NCI-H1105 treated with DMSO at 0.1 percent for 48 hours (cell line): ENCODE measurements at regions not wholly inside any gene's neighbourhood (a gene's known extent, or its start where the extent isn't known, plus 50 kb on each side); places are given as distances from the start of the nearest gene placed in this dataset.

Source experiments
- DNase-seq: peaks from one replicate; lab custom pipeline; 2025; lab: John Stamatoyannopoulos, UW

DNA sequence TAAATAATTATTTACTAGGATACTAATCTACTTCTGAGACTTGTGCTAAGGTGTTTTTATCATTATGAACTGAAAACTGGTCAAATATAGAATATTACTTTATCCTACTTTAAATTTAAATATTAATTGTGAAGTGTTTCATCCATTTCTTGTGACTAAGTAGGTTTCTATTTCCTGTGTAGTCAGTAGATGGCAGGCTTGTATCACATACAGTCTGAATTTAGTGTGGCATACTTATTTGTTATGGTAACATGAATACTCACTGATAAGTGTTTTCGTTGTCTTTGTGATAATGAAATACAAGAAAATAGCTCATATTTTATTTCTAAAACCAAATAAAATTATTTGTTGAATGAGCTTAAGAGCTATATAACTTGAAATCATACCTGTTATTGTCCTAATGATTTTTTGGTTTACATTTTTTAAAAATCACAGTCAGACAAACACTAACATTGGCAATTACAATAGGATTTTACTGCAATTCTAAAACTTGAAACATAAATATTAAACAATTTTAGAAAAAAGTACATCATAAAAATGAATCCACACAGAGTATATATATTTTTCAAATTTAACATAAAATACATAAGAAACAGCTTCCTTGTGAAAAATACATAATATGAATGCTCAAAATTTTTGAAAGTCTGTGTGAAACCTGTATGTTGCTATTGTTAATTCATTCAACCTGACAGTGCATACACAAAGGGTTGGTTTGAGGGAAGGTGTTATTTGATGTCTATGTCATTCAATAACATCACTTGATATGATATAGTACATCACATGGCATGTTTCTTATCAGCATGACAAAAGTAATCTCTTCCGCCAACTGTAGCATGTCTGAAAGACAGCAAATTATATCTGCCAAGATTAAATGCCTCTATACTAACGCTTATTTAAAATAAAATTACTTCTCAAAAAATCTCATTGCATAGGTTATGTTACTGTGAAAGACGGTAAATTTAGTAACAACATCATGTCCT, 904.8 kb upstream of the PCDH20 start:
- DNase-seq = peak; percentile 87

DNA sequence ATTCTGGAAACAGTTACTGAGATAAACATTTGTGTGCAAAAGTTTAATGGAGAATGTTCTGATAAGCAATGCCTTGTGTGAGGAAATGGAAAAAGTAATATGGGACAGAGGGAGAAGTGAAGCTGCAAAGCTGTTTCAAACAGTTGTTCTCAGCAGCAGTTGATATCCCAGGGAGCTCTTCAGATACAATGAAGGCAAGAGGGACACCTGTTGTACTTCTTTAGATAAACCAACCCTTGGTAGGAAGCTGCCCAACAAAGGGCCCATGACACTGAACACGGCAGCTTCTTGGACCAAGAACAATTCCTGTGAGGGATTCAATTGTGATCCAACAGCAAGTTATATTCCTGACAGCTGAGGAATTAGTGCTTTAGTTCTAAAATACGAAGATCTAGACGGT, 894.3 kb upstream of the PCDH20 start:
- DNase-seq = no peak

DNA sequence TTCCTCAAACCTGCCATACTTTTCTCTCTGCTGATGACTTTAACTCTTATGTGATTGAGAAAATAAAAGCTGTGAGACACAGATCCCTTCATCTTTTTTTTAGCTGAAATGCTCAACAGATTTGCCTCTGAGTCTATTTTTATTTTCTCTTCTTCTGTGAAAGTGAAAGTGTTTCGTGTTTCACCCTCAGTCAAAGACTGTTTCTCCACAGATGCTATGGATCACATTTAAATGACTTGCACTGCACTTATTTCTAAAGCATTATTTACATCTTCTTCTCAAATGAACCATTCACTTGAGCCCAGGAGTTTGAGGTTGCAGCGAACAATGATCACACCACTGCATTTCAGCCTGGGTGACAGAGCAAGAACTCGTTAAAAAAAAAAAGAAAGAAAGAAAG, 890.1 kb upstream of the PCDH20 start:
- DNase-seq = no peak

DNA sequence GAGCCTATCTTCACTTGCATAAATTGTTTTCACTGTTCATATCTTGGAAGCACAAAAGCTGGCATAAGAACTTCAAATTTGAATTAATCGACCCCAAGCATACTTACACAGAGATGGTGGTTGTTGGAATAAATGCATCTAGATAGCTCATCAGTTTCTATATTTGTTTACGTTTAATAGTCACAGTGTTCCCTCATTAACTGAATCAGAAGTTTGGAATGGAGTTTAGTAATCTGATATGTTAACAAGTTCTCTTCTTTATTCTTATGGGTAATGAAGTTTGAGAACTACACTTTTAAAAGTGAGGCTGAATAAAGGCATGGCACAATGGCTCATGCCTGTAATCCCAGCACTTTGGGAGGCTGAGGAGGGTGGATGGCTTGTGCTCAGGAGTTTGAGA, 886.7 kb upstream of the PCDH20 start:
- DNase-seq = no peak

DNA sequence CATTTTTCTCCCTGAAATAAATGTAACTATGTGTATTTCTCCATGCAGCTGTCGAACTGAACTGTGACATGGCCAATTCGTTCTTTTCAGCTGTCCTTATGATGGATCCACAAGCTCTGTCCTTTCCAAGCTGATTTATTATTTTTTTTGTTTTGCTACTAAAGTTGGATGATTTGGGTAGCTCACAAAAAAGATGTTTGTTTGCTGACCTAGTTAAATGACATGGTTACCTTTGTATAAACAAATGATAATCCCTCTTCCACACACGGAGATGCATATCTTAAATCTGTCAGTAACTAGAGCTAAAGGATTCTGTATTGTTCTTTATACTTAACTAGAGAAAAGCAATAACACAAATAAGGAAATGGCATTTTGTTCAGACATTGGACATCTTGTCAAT, 884.3 kb upstream of the PCDH20 start:
- DNase-seq = no peak

DNA sequence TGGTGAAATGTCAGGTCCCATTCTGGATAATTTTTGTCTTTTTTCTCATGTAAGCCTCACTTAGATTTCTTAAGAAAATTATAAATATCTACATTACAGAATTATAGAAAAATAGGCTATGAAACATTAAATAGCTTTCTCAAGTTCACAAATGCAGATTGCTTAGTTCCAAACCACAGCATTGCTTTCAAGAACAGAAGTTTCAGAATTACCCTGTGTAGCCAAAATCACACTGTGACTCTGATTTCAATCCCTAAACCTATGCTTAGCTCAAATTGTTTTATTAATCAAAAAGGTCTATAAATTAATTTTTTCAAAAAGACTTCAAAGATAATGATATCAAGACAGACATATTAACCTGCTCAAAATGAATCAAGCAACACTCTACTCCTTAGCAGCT, 881.2 kb upstream of the PCDH20 start:
- no peak for DNase-seq

DNA sequence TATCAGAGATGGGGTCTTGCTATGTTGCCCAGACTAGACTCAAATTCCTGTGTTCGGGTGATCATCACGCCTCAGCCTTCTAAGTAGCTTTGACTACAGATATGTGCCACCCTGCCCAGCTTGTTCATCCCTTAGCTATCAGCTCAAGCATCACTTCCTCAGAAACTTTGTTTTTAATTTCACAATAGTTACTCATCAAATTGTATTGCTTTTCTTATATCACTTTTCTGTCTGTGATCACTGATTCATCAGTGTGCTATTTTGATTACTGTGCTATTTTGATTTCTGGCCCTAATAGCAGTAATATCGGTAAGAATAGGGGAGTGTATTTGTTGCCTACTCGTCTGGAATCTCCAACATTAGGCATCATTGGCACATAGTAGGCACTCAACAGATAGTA, 878.6 kb upstream of the PCDH20 start:
- no peak for DNase-seq

DNA sequence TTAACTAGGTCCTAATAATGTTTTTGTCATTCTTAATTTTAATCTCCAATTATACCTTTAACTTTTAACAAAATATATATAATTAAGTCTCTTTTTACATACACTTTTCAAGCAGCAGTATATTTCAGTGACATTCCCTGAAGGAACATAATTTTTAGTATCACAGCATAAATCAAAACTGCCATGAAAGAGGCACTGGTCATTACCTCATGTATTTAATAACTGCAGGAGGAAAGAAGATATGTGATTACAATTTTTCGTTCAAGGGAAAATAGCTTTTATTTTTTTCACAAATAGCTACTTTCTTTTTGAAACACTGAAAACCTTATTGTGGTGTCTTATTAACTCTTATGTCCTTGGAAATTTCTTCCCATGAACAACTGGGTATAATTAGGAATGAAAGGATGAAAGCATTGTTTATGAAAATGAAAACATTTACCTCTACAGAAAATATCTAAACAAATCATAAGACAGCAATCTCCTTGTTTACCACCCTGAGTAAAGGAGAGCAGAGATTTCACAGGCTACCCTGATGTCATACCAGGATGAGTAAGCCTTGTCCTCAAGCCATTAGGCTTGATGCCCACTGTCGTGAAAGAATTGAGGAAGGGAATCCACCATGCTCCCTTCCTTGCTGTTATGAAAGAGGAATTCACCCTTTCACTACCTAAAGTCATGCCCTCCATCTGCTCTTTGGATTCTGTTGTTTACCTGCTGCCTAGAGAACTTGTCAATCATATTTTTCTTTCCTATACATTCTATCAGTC, 877.2 kb upstream of the PCDH20 start:
- no peak for DNase-seq

DNA sequence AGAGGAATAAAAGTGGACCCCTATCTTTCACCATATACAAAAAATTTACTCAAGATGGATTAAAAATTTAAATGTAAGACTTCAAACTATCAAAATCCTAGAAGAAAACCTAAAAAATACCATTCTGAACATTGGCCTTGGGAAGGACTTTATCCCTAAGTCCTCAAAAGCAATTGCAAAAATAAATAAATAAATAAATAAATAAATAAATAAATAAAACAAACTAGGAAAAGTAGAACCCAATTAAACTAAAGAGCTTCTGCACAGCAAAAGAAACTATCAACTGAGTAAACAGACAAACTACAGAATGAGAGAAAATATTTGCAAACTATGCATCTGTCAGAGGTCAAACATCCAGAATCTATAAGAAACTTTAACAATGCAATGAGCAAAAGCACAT, 874.9 kb upstream of the PCDH20 start:
- no peak for DNase-seq

DNA sequence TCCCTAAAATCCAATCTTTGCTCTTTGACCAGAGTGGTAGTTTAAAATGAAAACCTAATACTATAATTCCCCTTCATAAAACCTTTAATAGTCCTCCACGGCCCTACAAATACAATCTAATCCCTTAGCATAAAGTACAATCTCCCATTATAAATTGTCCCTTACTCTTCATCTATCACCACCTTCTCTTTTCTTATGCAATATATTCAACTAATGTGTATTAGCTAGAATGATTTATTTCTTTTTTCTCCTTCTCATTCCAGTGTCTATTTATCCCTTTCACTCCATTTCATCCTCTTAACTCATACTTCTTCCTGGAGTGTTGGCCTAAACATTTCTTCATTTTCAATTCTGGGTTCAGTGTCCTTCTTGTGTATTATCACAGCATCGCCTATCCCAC, 872.1 kb upstream of the PCDH20 start:
- DNase-seq = no peak

DNA sequence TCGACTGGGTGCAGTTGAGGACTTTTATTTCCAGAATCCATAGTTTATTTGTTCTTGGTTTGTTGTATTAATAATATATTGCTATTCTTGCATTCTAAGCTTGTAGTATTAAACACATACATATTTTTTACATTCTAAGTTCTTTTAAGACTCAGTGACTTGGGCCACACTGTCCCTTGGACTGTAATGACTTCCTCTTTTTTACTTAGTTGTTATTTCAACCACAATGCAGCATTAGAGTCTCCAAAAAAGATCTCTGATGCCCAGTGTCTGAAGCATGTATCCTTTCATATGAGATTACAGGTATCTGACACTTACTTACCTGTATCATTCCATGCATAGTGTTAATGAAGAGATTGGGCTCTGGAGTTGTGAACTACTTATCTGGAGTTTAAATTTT, 864.9 kb upstream of the PCDH20 start:
- no peak for DNase-seq

DNA sequence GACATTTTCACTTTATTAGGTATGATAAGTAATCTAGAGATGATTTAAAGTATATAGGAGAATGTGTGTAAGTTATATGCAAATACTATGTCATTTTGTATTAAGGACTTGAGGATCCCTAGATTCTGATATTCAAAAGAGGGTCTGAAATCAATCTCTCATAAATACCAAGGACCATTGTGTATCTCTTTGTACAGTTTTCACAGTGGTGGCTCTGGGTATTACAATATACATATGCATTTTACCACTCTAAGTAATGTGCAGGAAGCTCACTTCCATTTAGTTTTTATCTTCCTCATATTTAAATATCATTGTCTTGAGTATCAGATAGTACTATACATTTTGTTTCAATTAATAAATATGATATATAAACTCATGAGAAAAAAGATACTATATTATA, 862.6 kb upstream of the PCDH20 start:
- DNase-seq = no peak

DNA sequence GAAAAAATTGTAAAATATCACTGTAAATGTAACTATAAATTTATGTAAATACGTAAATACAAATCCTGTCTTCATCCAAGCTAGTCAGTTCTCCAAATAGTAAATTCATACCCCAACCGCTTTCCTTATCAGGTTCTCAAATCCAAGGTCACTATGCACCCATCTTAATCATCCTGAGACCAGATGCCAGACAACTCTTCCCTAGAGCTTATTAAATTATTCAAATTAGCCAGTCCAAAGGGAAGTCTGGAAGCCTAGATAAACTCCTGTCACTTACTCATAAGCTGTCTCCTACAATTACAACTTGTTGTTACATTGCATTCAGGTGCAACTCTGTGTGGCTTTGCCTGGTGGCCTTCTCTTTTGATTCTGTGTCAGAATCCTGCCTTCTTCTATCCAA, 836.1 kb upstream of the PCDH20 start:
- DNase-seq = no peak

DNA sequence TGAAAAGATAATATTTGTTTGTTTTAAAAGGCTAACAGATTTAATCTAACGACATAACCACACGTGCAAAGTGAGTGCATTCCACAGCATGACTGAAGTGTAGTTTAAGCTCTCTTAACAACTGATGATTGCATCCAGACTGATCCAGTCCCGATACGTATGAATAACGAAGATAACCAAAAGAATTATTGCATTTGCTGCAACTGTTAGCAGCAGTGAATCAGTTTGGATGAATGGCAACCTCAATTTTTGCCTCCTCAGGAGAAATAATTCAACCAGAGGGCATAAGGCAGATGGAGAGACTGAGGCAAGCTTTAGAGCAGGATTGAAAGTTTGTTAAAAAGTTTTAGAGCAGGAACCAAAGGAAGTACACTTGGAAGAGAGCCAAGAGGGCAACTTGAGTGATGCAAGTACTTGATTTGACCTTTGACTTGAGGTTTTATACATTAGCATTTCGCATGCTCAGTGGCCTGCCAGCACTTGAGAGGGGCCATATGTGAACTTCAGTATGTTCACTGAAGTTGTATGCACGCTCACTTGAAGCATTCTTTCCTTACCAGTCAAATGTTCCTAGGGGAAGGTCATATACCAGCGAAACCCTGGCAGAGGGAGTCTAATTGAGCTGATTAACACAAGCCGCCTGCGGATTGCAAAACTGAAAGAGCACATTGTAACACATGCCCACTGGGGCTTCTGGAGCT, 835.0 kb upstream of the PCDH20 start:
- no peak for DNase-seq

DNA sequence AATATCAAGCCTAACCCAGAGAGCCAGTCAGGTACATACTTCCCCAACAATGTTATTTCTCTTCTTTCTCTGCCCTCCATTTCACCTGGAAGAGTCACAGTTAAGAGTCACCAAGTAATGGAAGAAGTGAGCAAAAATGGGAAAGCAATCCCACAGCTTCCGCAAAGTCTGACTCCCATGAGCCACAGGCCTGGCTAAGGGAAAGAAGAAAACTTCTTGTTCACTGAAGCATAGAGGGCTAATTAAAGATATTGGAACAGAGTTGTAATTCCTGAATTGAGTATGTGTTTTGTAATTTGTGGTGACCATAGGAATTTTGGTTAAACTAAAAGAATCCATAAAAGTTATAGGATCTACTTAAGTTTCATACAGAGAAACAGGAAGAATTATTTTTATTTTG, 830.9 kb upstream of the PCDH20 start:
- no peak for DNase-seq

DNA sequence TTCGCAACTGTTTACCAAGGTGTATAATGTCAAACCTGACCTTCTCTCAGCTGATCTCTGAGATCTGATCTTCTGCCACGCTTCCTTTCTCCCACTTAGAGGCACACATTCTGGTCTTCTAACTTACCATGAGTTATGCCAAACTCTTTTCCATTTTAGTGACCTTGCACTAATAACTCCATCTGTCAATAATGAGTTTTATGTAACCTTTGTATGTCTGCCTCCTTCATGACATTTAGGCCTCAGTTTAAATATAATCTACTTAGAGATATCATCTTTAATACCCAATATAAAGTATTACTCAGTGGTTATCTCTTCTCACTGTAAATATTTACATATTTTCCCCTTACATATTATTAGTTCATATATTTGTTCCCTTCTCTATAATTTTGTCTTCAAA, 827.5 kb upstream of the PCDH20 start:
- DNase-seq = no peak

DNA sequence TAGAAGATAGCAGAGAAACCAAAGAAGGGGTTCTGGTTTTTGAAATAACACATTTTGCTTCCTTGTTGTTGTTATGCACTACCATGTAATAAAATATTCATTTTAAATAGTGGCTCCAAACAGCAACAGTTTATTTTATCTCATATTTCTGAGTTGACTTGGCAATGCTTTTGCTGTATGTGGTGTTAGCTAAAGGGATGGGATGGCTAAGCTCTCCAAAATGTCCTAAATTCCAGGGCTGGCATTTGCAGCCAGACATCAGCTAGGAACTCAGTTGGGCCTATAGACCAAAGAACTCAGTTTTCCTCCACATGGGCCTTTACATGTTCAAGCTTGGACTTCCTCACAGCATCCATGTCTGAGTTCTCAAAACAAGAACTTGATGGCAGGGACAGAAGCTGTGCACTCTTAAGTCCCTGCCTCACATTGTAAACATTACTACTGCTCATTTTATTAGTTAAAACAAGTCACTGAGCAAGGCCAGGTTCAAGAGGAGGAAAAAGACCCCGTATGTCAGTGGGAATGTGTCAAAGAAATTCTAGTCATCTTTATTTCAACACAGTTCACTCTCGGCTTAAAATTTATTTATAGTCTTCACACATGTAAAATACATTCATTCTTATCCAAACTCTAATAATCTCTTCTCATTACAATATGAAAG, 819.3 kb upstream of the PCDH20 start:
- DNase-seq = no peak

DNA sequence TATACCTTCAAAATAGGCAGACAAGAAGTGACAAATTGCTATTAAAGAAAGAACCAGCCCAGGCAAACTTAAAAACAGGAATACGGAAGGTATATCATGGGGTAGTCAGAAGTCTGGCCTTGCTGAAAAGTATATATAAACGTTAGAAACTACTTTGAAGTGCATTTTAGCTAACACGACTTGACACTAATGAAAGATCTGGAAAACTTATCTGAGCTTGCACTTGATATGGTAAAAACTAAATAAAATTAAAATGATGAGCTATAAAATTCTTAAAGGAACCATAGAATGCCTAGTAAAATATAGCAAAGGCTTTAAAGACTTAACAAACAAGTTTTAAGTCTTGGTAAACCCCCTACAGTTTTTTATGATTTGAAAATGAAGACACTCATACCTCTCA, 795.3 kb upstream of the PCDH20 start:
- no peak for DNase-seq

DNA sequence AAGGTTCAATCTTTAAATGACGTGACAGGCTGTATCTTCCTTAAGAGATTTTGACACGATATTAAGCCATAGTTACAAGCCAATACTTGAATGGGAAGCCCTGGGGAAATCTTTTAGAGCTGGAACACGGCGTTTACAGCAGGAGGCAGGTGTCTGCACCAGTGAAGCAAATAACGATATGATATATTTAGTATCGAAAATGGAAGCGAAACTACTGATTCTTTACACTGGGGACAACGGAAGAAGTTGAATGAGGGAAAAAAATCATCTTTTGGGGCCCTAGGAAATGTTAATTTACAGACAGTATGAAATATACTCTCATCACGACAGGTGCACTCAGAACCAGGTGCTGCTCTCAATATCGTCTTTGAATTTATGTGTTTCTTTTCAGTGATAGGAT, 793.9 kb upstream of the PCDH20 start:
- DNase-seq = peak; percentile 99

DNA sequence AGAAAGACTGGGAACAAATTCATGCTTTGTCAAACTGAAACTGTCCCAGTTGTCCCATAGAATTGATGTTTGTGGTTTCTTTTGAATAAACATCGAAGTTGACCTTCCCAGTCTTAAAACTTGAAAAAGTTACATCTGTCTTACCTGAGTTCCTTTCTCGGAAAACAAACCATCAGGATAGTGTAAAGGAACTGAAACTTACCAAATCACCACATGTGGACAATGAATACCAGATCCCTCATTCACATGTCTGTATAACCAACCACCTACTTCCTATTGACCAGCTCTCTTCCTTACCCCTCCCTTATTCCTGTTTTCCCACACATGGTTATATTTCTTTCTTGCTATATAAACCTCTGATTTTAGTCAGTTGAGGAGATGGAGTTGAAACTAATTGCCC, 791.7 kb upstream of the PCDH20 start:
- DNase-seq = no peak

DNA sequence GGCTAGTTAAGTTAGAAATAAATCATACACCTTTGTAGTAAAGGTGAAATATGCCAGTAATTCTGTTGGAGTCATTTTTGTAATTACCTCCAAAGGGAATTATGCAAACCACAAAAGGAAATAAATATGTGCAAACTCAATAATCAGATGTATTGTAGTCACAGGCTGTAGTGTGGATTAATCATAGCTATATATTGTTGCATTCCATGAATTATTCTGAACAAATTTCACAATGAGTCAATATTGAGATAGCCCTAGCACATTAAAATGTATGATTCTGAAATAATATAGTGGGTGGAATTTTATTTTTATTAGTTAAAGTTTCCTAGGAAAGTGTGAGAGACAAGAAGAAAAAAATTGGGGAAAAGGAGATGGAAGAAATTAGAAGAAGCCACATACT, 790.5 kb upstream of the PCDH20 start:
- DNase-seq = no peak

DNA sequence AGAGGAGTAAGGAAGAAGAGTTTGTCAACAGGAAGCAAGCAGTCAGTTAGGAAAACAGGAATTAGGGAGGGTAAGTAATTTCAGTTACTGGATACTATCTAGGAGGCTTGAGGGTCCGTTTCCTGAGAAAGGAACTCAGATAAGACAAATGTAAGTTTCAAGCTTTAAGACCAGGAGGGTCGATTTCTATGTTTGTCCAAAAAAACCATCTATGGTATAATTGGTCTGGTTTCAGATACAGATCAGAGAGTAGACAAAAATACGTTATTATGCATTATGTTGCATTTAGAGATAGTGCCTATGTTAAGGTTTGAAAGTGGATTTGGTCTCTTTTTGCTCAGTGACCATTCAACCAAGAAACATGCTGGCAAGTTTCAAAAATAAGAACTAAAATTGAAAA, 789.6 kb upstream of the PCDH20 start:
- no peak for DNase-seq
